DND-41 (cell line): ENCODE measurements at regions not wholly inside any gene's neighbourhood (a gene's known extent, or its start where the extent isn't known, plus 50 kb on each side); places are given as distances from the start of the nearest gene placed in this dataset.

Source experiments
- EZH2 ChIP-seq: IDR thresholded peaks from 3 replicates; pipeline ENCODE4 v1.6.1; 2012; ENCODE audit warnings: borderline replicate concordance, low read depth, mild to moderate bottlenecking, moderate library complexity, low read length, inconsistent platforms; ENCODE audit not compliant: severe bottlenecking
- TF ChIP-seq, protein P1 (sequence below): IDR thresholded peaks from 2 replicates; pipeline ENCODE4 v1.5.1; 2012; ENCODE audit warnings: borderline replicate concordance, low read length, moderate library complexity, mild to moderate bottlenecking; ENCODE audit not compliant: poor library complexity, severe bottlenecking; ENCODE audit errors: extremely low read depth

DNA sequence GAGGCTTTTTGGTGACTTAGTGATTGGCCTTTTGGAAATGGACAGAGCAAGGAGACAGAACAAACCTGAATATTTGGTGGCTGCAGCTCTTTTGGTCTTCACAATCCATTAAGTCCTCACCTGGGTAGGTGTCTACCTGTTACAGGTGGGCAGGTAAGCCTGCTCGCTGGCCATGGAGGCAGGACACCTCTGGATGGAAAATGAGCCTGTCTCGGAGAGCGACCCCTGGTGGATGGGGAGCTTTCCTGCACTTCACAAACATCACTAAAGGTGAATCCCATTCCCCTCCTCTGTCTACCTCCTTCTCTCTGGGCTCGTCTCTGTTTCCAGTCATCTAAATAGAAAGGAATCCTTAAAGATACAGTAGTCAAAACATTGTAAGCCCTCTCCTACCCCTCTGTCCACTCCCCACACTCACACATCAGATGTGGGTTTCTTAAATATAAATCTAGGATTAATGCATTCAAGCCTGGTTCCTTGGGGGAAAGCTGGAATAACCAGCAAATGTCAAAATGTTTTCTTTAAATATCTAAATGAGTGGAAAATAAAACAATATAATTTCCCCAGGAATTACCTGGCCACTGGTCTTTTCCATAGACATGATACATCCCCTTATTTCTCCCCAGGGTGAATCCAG lies 304.9 kb downstream of the CDH26 start:
- TF ChIP-seq, protein P1, sequence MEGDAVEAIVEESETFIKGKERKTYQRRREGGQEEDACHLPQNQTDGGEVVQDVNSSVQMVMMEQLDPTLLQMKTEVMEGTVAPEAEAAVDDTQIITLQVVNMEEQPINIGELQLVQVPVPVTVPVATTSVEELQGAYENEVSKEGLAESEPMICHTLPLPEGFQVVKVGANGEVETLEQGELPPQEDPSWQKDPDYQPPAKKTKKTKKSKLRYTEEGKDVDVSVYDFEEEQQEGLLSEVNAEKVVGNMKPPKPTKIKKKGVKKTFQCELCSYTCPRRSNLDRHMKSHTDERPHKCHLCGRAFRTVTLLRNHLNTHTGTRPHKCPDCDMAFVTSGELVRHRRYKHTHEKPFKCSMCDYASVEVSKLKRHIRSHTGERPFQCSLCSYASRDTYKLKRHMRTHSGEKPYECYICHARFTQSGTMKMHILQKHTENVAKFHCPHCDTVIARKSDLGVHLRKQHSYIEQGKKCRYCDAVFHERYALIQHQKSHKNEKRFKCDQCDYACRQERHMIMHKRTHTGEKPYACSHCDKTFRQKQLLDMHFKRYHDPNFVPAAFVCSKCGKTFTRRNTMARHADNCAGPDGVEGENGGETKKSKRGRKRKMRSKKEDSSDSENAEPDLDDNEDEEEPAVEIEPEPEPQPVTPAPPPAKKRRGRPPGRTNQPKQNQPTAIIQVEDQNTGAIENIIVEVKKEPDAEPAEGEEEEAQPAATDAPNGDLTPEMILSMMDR, result peak; percentile 76
- no peak for TF ChIP-seq EZH2
